SK-N-SH (cell line): ENCODE measurements at regions not wholly inside any gene's neighbourhood (a gene's known extent, or its start where the extent isn't known, plus 50 kb on each side); places are given as distances from the start of the nearest gene placed in this dataset.

Experiments
- CTCF ChIA-PET: fragments of 300-600, 350-600 bp; formaldehyde crosslinking; extraction: SDS; loops from one replicate; lab custom pipeline; 2021; lab: Yijun Ruan, JAX
- POLR2A ChIA-PET: fragments of 350-600 bp; sonication (Branson Sonifier 250); formaldehyde crosslinking; extraction: SDS; loops from one replicate; lab custom pipeline; 2020; ENCODE audit warnings: antibody characterized with exemption, inconsistent platforms; lab: Yijun Ruan, JAX
- DNase-seq: peaks from one replicate; pipeline ENCODE4 v3.0.0; 2012
- H2AFZ ChIP-seq: fragments of 200-600 bp; sonication (generic); 2 replicates; pipeline ENCODE4 v1.8.1; 2016; ENCODE audit warnings: antibody characterized with exemption, mild to moderate bottlenecking, low read depth
- H3F3A ChIP-seq: fragments of 200-600 bp; sonication (generic); replicated peaks from 2 replicates; pipeline ENCODE3; 2016; ENCODE audit warnings: antibody characterized with exemption, mild to moderate bottlenecking; ENCODE audit not compliant: insufficient read depth
- H3K27ac ChIP-seq, 2 experiments: fragments of 200-500 bp in 1 of 2; fragments of 200-600 bp in 1 of 2; sonication (Bioruptor generic) in 1 of 2; sonication (generic), shearing (Covaris generic) in 1 of 2; 2 replicates each; pipeline versions ENCODE4 v1.5.1 to v1.6.1; 2014 to 2016; ENCODE audit warnings: low read depth in 2 of 2, inconsistent platforms in 1 of 2, low read length in 1 of 2, mild to moderate bottlenecking in 1 of 2, mixed read lengths in 1 of 2
- H3K27me3 ChIP-seq: fragments of 200-600 bp; sonication (generic), shearing (Covaris generic); 2 replicates; pipeline ENCODE4 v1.6.1; 2016; ENCODE audit warnings: mixed run types; ENCODE audit not compliant: insufficient read depth
- H3K36me3 ChIP-seq, 2 experiments: fragments of 200-500 bp in 1 of 2; fragments of 200-600 bp in 1 of 2; sonication (Bioruptor generic) in 1 of 2; sonication (generic) in 1 of 2; replicated peaks in 1 of 2; 2 replicates each; pipeline versions ENCODE3 to v1.5.1; 2014 to 2016; ENCODE audit warnings: low read length in 1 of 2, mild to moderate bottlenecking in 1 of 2; ENCODE audit not compliant: insufficient read depth in 2 of 2, control insufficient read depth in 1 of 2
- H3K4me1 ChIP-seq, 2 experiments: fragments of 200-500 bp in 1 of 2; fragments of 200-600 bp in 1 of 2; sonication (Bioruptor generic) in 1 of 2; sonication (generic), shearing (Covaris generic) in 1 of 2; 2 replicates each; pipeline versions ENCODE4 v1.5.1 to v1.6.1; 2014 to 2016; ENCODE audit warnings: low read depth in 1 of 2, low read length in 1 of 2, mixed run types in 1 of 2; ENCODE audit not compliant: insufficient read depth in 2 of 2, control insufficient read depth in 1 of 2
- H3K4me2 ChIP-seq: fragments of 200-600 bp; sonication (generic), shearing (Covaris generic); 2 replicates; pipeline ENCODE4 v1.6.1; 2017; ENCODE audit warnings: mixed run types
- H3K4me3 ChIP-seq, 2 experiments: fragments of 200-500 bp in 1 of 2; fragments of 200-600 bp in 1 of 2; sonication (Bioruptor generic) in 1 of 2; sonication (generic), shearing (Covaris generic) in 1 of 2; 2 replicates each; pipeline versions ENCODE4 v1.5.1 to v1.8.1; 2014 to 2016; ENCODE audit warnings: low read depth in 2 of 2, inconsistent platforms in 1 of 2, low read length in 1 of 2, mild to moderate bottlenecking in 1 of 2, mixed read lengths in 1 of 2, moderate library complexity in 1 of 2
- H3K79me2 ChIP-seq: fragments of 200-600 bp; sonication (generic); 2 replicates; pipeline ENCODE4 v1.8.1; 2017; ENCODE audit warnings: mild to moderate bottlenecking; ENCODE audit not compliant: insufficient read depth
- H3K9ac ChIP-seq: fragments of 200-600 bp; sonication (generic); 2 replicates; pipeline ENCODE4 v1.6.1; 2017; ENCODE audit warnings: mixed run types
- H3K9me2 ChIP-seq: fragments of 200-600 bp; sonication (generic); 2 replicates; pipeline ENCODE4 v1.6.1; 2017; ENCODE audit warnings: mixed run types
- H3K9me3 ChIP-seq: fragments of 200-600 bp; sonication (generic); 2 replicates; pipeline ENCODE4 v1.6.1; 2017; ENCODE audit warnings: mixed run types, mild to moderate bottlenecking, moderate library complexity
- H4K20me1 ChIP-seq: fragments of 200-600 bp; sonication (generic); 2 replicates; pipeline ENCODE4 v1.6.1; 2017; ENCODE audit warnings: mild to moderate bottlenecking, mixed run types; ENCODE audit not compliant: insufficient read depth
- CHD2 ChIP-seq: fragments of 150-350 bp; IDR thresholded peaks from 2 replicates; pipeline ENCODE4 v1.6.1; 2018; ENCODE audit warnings: low read length; ENCODE audit not compliant: partially characterized antibody
- CTCF ChIP-seq: fragments of 200-600 bp; sonication (generic); IDR thresholded peaks from 2 replicates; pipeline ENCODE4 v1.6.1; 2017; ENCODE audit warnings: antibody characterized with exemption, mild to moderate bottlenecking, moderate library complexity
- EP300 ChIP-seq, 2 experiments: IDR thresholded peaks; 2 replicates each; pipeline versions ENCODE4 v1.4.0 to v1.6.1; 2012; ENCODE audit warnings: borderline replicate concordance in 1 of 2, low read depth in 1 of 2, low read length in 1 of 2
- FOXJ3 ChIP-seq: sonication (generic); formaldehyde crosslinking; IDR thresholded peaks from 2 replicates; pipeline ENCODE4 v1.5.1; 2020; ENCODE audit warnings: mild to moderate bottlenecking, missing genetic modification reagents
- GATA2 ChIP-seq: sonication (generic); formaldehyde crosslinking; IDR thresholded peaks from 2 replicates; pipeline ENCODE4 v1.5.0; 2020; ENCODE audit warnings: mild to moderate bottlenecking, missing genetic modification reagents
- MXI1 ChIP-seq: IDR thresholded peaks from 2 replicates; pipeline ENCODE4 v1.6.1; 2012; ENCODE audit warnings: mild to moderate bottlenecking, low read depth, low read length, improper control_type of control experiment
- POLR2AphosphoS5 ChIP-seq: IDR thresholded peaks from 2 replicates; pipeline ENCODE4 v1.6.1; 2012; ENCODE audit warnings: low read depth, low read length
- REST ChIP-seq: IDR thresholded peaks from 2 replicates; pipeline ENCODE4 v1.6.1; 2012; ENCODE audit warnings: mild to moderate bottlenecking, low read depth, low read length, moderate library complexity
- TCF12 ChIP-seq: IDR thresholded peaks from 2 replicates; pipeline ENCODE4 v1.4.0; 2012
- USF2 ChIP-seq: fragments of 150-350 bp; IDR thresholded peaks from 2 replicates; pipeline ENCODE4 v1.6.1; 2017; ENCODE audit warnings: antibody characterized with exemption, low read length, low read depth, borderline replicate concordance
- YY1 ChIP-seq: IDR thresholded peaks from 2 replicates; pipeline ENCODE4 v1.4.0; 2012; ENCODE audit warnings: low read depth, mild to moderate bottlenecking
- WGBS: methylation state at CpG from one replicate; pipeline ENCODE4 v1.1.6; 2017; ENCODE audit warnings: low lambda C conversion rate; 5-methylcytosine and 5-hydroxymethylcytosine counted together

- no peak for TF ChIP-seq REST
- TF ChIP-seq MXI1 = no peak
These were observed 360.9 kb downstream of the LPIN1 start (continued) for GRCh38 chr2:12107321-12107720.

GRCh38 chr2:12107939-12108338 lies 361.5 kb downstream of the LPIN1 start:
- 0 out of 2 replicates have a peak overlapping the region, but pooled peaks have one; percentile 9 for H3K4me2 ChIP-seq
- no peak for DNase-seq
- TF ChIP-seq GATA2 (no peak), FOXJ3 (CRISPR knock-in tag) (no peak), EP300 (IDR thresholded peaks at IDR 0.05; ENCODE audit: borderline replicate concordance in 1 of 2, low read depth in 1 of 2, low read length in 1 of 2) (no peak), USF2 (no peak)
- H4K20me1 ChIP-seq = no peaks in the 10 kb centered on the region
- H3K27ac ChIP-seq = peak overlapping the region in 1 of 2 experiments; percentile 85; a peak in 1 of 4 replicates
- ChIA-PET POLR2A (no interaction called here), CTCF (interaction anchor here (0.7 to 0.8 kb wide), 2 partner anchors 10 to 61 kb away, joined by 3 read pairs; no protein-coding TSS in a partner anchor)
- no peaks in the 10 kb centered on the region for H3F3A ChIP-seq
- H2AFZ ChIP-seq = no peak overlapping the region
- WGBS = 78% methylated on average over 5 of the region's 5 CpGs
- H3K79me2 ChIP-seq = no peaks in the 10 kb centered on the region
- no peaks in the 10 kb centered on the region for H3K36me3 ChIP-seq
- H3K9me2 ChIP-seq = no peaks in the 10 kb centered on the region
- no peak overlapping the region for H3K4me3 ChIP-seq
- no peaks in the 10 kb centered on the region for H3K27me3 ChIP-seq
- peaks cover 0 to 26% of the 10 kb centered on the region in 2 experiments; a peak in 2 of 4 replicates for H3K4me1 ChIP-seq
- H3K9me3 ChIP-seq = no peaks in the 10 kb centered on the region
- H3K9ac ChIP-seq = no peak overlapping the region

- Histone ChIP-seq H3K4me1 (peaks cover 0 to 26% of the 10 kb centered on the region in 2 experiments; a peak in 2 of 4 replicates), H3F3A (no peaks in the 10 kb centered on the region), H3K4me3 (no peak overlapping the region), H4K20me1 (no peaks in the 10 kb centered on the region), H3K36me3 (no peaks in the 10 kb centered on the region), H3K27me3 (no peaks in the 10 kb centered on the region), H3K4me2 (no peak overlapping the region), H3K9me2 (no peaks in the 10 kb centered on the region), H3K79me2 (no peaks in the 10 kb centered on the region), H3K9ac (no peak overlapping the region), H3K27ac (no peak overlapping the region), H3K9me3 (no peaks in the 10 kb centered on the region), H2AFZ (no peak overlapping the region)
- ChIA-PET CTCF (interaction anchor here (1.5 kb wide), 1 partner anchor 10 kb away, joined by 4 read pairs; no protein-coding TSS in a partner anchor), POLR2A (no interaction called here)
- TF ChIP-seq TCF12 (no peak), CTCF (no peak), CHD2 (no peak), POLR2AphosphoS5 (no peak), YY1 (no peak)
- 80% methylated on average over 4 of the region's 4 CpGs for WGBS
- no peak for DNase-seq
These were observed 363.1 kb downstream of the LPIN1 start for GRCh38 chr2:12109363-12110017.
